ENCODE measurements at regions not wholly inside any gene's neighbourhood (a gene's known extent, or its start where the extent isn't known, plus 50 kb on each side); places are given as distances from the start of the nearest gene placed in this dataset.

GRCh38 chr5:30768056-30768690, 425.3 kb upstream of the CDH6 start (continued):
- TF ChIP-seq REST (IDR thresholded peaks at IDR 0.05; ENCODE audit: unreplicated experiment) (no peak), NANOG (IDR thresholded peaks at IDR 0.05; ENCODE audit: borderline replicate concordance) (no peak), STAT1 (IDR thresholded peaks at IDR 0.05; ENCODE audit: unreplicated experiment) (no peak), POLR2AphosphoS5 (IDR thresholded peaks at IDR 0.05; ENCODE audit: low read depth) (no peak), ZNF331 (CRISPR knock-in tag; IDR thresholded peaks at IDR 0.05; ENCODE audit: low read depth) (no peak), CREB1 (CRISPR knock-in tag; IDR thresholded peaks at IDR 0.05; ENCODE audit: low read depth) (no peak), JUNB (IDR thresholded peaks at IDR 0.05; ENCODE audit: unreplicated experiment) (no peak), CTCF (conservative IDR thresholded peaks at IDR 0.05; ENCODE audit: low read depth in 2 of 2) (no peak), EZH2phosphoT487 (IDR thresholded peaks at IDR 0.05; ENCODE audit: unreplicated experiment) (no peak), EZH2 (IDR thresholded peaks at IDR 0.05; ENCODE audit: low read depth, unreplicated experiment) (no peak)

- Histone ChIP-seq H3K4me3 (no peak overlapping the region), H3F3A (replicated peaks; ENCODE audit: low read depth) (no peaks in the 10 kb centered on the region), H2AFZ (no peak overlapping the region), H3K4me1 (ENCODE audit: insufficient read depth) (peaks cover 6% of the 10 kb centered on the region; the same call in 1 of the 2 replicates), H4K20me1 (replicated peaks; ENCODE audit: insufficient read depth) (no peaks in the 10 kb centered on the region), H3K36me3 (ENCODE audit: insufficient read depth) (no peaks in the 10 kb centered on the region), H3K27ac (ENCODE audit: low read depth) (no peak overlapping the region), H3K27me3 (ENCODE audit: insufficient read depth) (no peaks in the 10 kb centered on the region), H3K4me2 (no peak overlapping the region), H3K9me2 (ENCODE audit: insufficient read depth) (no peaks in the 10 kb centered on the region), H3K79me2 (replicated peaks; ENCODE audit: insufficient read depth) (no peaks in the 10 kb centered on the region)
- H3K36me3 Mint-ChIP-seq (ENCODE audit: low read depth), result no peaks in the 10 kb centered on the region
- DNase-seq (ENCODE audit: low spot score), result no peak
- peaks cover 5% of the 10 kb centered on the region; the same call in 2 of the 3 replicates for H3K4me1 Mint-ChIP-seq
- no peak for ATAC-seq
- H3K9me3 Mint-ChIP-seq, result no peaks in the 10 kb centered on the region; the same call in 2 of the 3 replicates
- no peak overlapping the region for H3K27ac Mint-ChIP-seq
- H3K4me3 Mint-ChIP-seq, result no peak overlapping the region
- H3K27me3 Mint-ChIP-seq (ENCODE audit: insufficient read depth, low read depth, poor library complexity), result no peaks in the 10 kb centered on the region
- no peak for TF ChIP-seq JUNB (IDR thresholded peaks at IDR 0.05; ENCODE audit: unreplicated experiment)
- TF ChIP-seq ZNF331 (CRISPR knock-in tag; IDR thresholded peaks at IDR 0.05; ENCODE audit: low read depth), result no peak
- no peak for TF ChIP-seq EZH2 (IDR thresholded peaks at IDR 0.05; ENCODE audit: low read depth, unreplicated experiment)
- no peak for TF ChIP-seq REST (IDR thresholded peaks at IDR 0.05; ENCODE audit: unreplicated experiment)
- no peak for TF ChIP-seq POLR2AphosphoS5 (IDR thresholded peaks at IDR 0.05; ENCODE audit: low read depth)
- TF ChIP-seq EZH2phosphoT487 (IDR thresholded peaks at IDR 0.05; ENCODE audit: unreplicated experiment), result no peak
- TF ChIP-seq NANOG (IDR thresholded peaks at IDR 0.05; ENCODE audit: borderline replicate concordance), result no peak
- TF ChIP-seq CREB1 (CRISPR knock-in tag; IDR thresholded peaks at IDR 0.05; ENCODE audit: low read depth), result no peak
- TF ChIP-seq CTCF (conservative IDR thresholded peaks at IDR 0.05; ENCODE audit: low read depth in 2 of 2), result no peak
- no peak for TF ChIP-seq ETS1 (IDR thresholded peaks at IDR 0.05)
- no peak for TF ChIP-seq STAT1 (IDR thresholded peaks at IDR 0.05; ENCODE audit: unreplicated experiment)
These were observed 427.8 kb upstream of the CDH6 start for GRCh38 chr5:30765706-30766105.

Data from GM23338 (cell line).